PC-9 (cell line): ENCODE measurements at regions not wholly inside any gene's neighbourhood (a gene's known extent, or its start where the extent isn't known, plus 50 kb on each side); places are given as distances from the start of the nearest gene placed in this dataset.

Experiments used
- BruUV-seq: library from RNA; stranded (reverse); fragments of 400-500 nt; replicated peaks from 2 replicates; lab custom pipeline; 2021; lab: Mats Ljungman, UMichigan
- CTCF ChIA-PET: fragments of 300-600 bp; sonication (Branson Sonifier 250); formaldehyde crosslinking; loops from one replicate; lab custom pipeline; 2022; ENCODE audit warnings: antibody characterized with exemption; lab: Charles Lee
- POLR2A ChIA-PET: fragments of 300-600 bp; sonication (Branson Sonifier 250); formaldehyde crosslinking; loops from one replicate; lab custom pipeline; 2022; ENCODE audit warnings: antibody characterized with exemption; ENCODE audit not compliant: unreplicated experiment; lab: Charles Lee
- DNase-seq, 2 experiments: peaks; one replicate each; pipeline versions ENCODE4 v3.0.0 to v3.0.0-alpha.2; 2015 to 2022; ENCODE audit warnings: mixed read lengths in 1 of 2
- H2AFZ ChIP-seq: fragments of 200-600 bp; sonication (generic); 2 replicates; pipeline ENCODE4 v1.8.1; 2017; ENCODE audit warnings: antibody characterized with exemption
- H3F3A ChIP-seq: fragments of 200-600 bp; sonication (generic); 2 replicates; pipeline ENCODE4 v1.8.1; 2017; ENCODE audit warnings: antibody characterized with exemption, mild to moderate bottlenecking, low read depth; ENCODE audit not compliant: insufficient read depth
- H3K27ac ChIP-seq: fragments of 200-600 bp; sonication (generic); 2 replicates; pipeline ENCODE4 v1.6.1; 2016; ENCODE audit warnings: mixed run types
- H3K27me3 ChIP-seq: fragments of 200-600 bp; sonication (generic); 2 replicates; pipeline ENCODE4 v1.6.1; 2016; ENCODE audit warnings: low read depth, mixed run types; ENCODE audit not compliant: insufficient read depth
- H3K36me3 ChIP-seq: fragments of 200-600 bp; sonication (generic); 2 replicates; pipeline ENCODE4 v1.6.1; 2016; ENCODE audit warnings: low read depth, mixed run types
- H3K4me1 ChIP-seq: fragments of 200-600 bp; sonication (generic); replicated peaks from 2 replicates; pipeline ENCODE4 v1.6.1; 2016; ENCODE audit warnings: mixed run types; ENCODE audit not compliant: insufficient read depth
- H3K4me2 ChIP-seq: fragments of 200-600 bp; sonication (generic); 2 replicates; pipeline ENCODE4 v1.6.1; 2017; ENCODE audit warnings: mixed run types
- H3K4me3 ChIP-seq: fragments of 200-600 bp; sonication (generic); 2 replicates; pipeline ENCODE4 v1.6.1; 2016; ENCODE audit warnings: mixed run types
- H3K79me2 ChIP-seq: fragments of 200-600 bp; sonication (generic); 2 replicates; pipeline ENCODE4 v1.6.1; 2017; ENCODE audit warnings: low read depth, mixed run types
- H3K9me2 ChIP-seq: fragments of 200-600 bp; sonication (generic); 2 replicates; pipeline ENCODE4 v1.8.1; 2017; ENCODE audit warnings: mild to moderate bottlenecking; ENCODE audit not compliant: insufficient read depth
- H3K9me3 ChIP-seq: fragments of 200-600 bp; sonication (generic); 2 replicates; pipeline ENCODE4 v1.8.1; 2016; ENCODE audit warnings: low read depth; ENCODE audit not compliant: insufficient read depth
- H4K20me1 ChIP-seq: fragments of 200-600 bp; sonication (generic); 2 replicates; pipeline ENCODE4 v1.8.1; 2017; ENCODE audit not compliant: insufficient read depth
- CTCF ChIP-seq: fragments of 200-600 bp; sonication (generic); conservative IDR thresholded peaks from 2 replicates; pipeline ENCODE4 v1.6.1; 2017; ENCODE audit warnings: mixed run types, antibody characterized with exemption, mild to moderate bottlenecking, moderate library complexity
- EZH2 ChIP-seq: fragments of 200-600 bp; sonication (generic); IDR thresholded peaks from 2 replicates; pipeline ENCODE4 v1.8.0; 2017; ENCODE audit warnings: antibody characterized with exemption, low read depth
- intact Hi-C: fragments of 100-400 bp; cut with micrococcal nuclease; formaldehyde crosslinking; loops from one replicate; pipeline ENCODE4 v1.10.0; 2022; ENCODE audit not compliant: unreplicated experiment

- Histone ChIP-seq H3K4me3 (no peak overlapping the region), H3K27me3 (no peaks in the 10 kb centered on the region), H3K36me3 (no peaks in the 10 kb centered on the region), H3K4me1 (no peaks in the 10 kb centered on the region), H4K20me1 (no peaks in the 10 kb centered on the region), H3K4me2 (no peak overlapping the region), H3F3A (no peaks in the 10 kb centered on the region), H2AFZ (no peak overlapping the region), H3K79me2 (no peaks in the 10 kb centered on the region), H3K9me2 (no peaks in the 10 kb centered on the region), H3K9me3 (no peaks in the 10 kb centered on the region), H3K27ac (no peak overlapping the region)
- BruUV-seq: no TSS peak
- intact Hi-C loops: no loop called here
- DNase-seq: no peak
- CTCF ChIA-PET: no interaction called here
- POLR2A ChIA-PET: no interaction called here
- TF ChIP-seq CTCF (no peak), EZH2 (no peak)
These were observed 112.5 kb upstream of the DMAC1 start for GRCh38 chr9:7912037-7912535.

GRCh38 chr9:7910426-7911020, 110.9 kb upstream of the DMAC1 start:
- no peak overlapping the region for H3K4me2 ChIP-seq
- no peaks in the 10 kb centered on the region for H3K79me2 ChIP-seq
- POLR2A ChIA-PET: no interaction called here
- no peaks in the 10 kb centered on the region for H3F3A ChIP-seq
- no peaks in the 10 kb centered on the region for H3K9me3 ChIP-seq
- H3K4me3 ChIP-seq: no peak overlapping the region
- no peak overlapping the region for H3K27ac ChIP-seq
- H2AFZ ChIP-seq: no peak overlapping the region
- TF ChIP-seq EZH2: no peak
- no peak for DNase-seq
- H3K9me2 ChIP-seq: no peaks in the 10 kb centered on the region
- H3K4me1 ChIP-seq: no peaks in the 10 kb centered on the region
- H3K27me3 ChIP-seq: no peaks in the 10 kb centered on the region
- no TSS peak for BruUV-seq
- no peaks in the 10 kb centered on the region for H4K20me1 ChIP-seq
- CTCF ChIA-PET: no interaction called here
- no peaks in the 10 kb centered on the region for H3K36me3 ChIP-seq
- intact Hi-C loops: no loop called here

DNA sequence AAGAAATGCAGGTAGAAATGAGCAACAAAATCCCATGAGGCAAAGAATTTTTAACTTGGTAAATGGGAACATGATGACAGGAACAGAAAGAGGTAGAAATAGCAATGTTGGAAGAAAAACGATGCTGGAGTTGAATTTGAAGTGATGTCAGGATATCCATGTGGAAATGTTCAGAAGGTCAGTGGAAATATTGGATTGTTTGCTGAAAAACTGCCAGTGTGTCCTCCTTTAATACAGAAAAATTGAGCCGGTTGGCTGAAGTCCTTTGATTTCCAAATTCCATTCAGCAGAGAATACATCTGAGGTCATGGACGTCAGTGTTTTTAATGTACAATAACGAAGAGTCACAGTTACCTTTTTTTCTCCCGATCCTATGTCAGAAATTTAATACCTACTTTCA, 110.0 kb upstream of the DMAC1 start:
- no peaks in the 10 kb centered on the region for H3F3A ChIP-seq
- no peaks in the 10 kb centered on the region for H3K79me2 ChIP-seq
- DNase-seq: no peak
- no peaks in the 10 kb centered on the region for H3K36me3 ChIP-seq
- POLR2A ChIA-PET: no interaction called here
- no TSS peak for BruUV-seq
- H3K9me3 ChIP-seq: no peaks in the 10 kb centered on the region
- H3K27me3 ChIP-seq: no peaks in the 10 kb centered on the region
- H2AFZ ChIP-seq: no peak overlapping the region
- H3K4me1 ChIP-seq: no peaks in the 10 kb centered on the region
- CTCF ChIA-PET: no interaction called here
- no peak overlapping the region for H3K4me2 ChIP-seq
- intact Hi-C loops: no loop called here
- TF ChIP-seq CTCF (no peak), EZH2 (no peak)
- H4K20me1 ChIP-seq: no peaks in the 10 kb centered on the region
- no peaks in the 10 kb centered on the region for H3K9me2 ChIP-seq
- no peak overlapping the region for H3K4me3 ChIP-seq
- no peak overlapping the region for H3K27ac ChIP-seq
